ENCODE measurements at regions not wholly inside any gene's neighbourhood (a gene's known extent, or its start where the extent isn't known, plus 50 kb on each side); places are given as distances from the start of the nearest gene placed in this dataset.
"Not testable (repeated sequence)": the region's sequence is repeated elsewhere in the genome, so short reads cannot be mapped to it uniquely, and the experiment has no call there.

DNA sequence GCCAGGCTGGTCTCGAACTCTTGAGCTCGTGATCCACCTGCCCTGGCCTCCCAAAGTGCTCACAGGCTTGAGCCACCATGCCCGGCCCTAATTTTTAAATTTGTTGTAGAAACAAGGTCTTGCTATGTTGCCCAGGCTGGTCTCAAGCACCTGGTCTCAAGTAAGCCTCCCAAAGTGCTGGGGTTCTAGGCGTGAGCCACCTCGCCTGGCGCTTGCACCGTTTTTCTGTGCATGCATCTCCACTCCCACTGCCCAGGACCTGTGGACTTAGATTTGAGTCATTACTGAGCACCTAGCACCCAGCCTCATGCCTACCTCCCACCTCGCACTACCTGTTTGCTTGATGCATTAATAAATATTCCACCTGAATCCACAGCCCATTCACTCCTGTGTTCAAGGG lies 1359.1 kb downstream of the CDH12 start:
- DNase-seq (ENCODE audit: low read depth); H3K4me3 ChIP-seq (replicated peaks; ENCODE audit: low read depth, low read length): not testable (repeated sequence)

DNA sequence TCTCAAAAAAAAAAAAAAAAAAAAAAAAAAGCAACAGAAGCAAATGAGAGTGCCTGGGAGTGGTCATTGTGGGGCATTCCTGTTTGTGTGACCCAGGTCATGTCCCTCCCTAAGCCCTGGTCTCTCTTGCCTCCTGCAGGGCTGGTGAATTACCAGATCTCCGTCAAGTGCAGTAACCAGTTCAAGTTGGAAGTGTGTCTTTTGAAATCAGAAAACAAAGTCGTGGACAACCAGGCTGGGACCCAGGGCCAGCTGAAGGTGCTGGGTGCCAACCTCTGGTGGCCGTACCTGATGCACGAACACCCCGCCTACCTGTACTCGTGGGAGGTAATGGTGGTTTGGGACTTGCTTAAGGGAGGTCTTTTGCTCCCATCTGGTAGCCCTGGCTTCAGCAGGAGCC lies 1362.0 kb downstream of the CDH12 start:
- not testable (repeated sequence) for H3K4me3 ChIP-seq (replicated peaks; ENCODE audit: low read depth, low read length); DNase-seq (ENCODE audit: low read depth)

DNA sequence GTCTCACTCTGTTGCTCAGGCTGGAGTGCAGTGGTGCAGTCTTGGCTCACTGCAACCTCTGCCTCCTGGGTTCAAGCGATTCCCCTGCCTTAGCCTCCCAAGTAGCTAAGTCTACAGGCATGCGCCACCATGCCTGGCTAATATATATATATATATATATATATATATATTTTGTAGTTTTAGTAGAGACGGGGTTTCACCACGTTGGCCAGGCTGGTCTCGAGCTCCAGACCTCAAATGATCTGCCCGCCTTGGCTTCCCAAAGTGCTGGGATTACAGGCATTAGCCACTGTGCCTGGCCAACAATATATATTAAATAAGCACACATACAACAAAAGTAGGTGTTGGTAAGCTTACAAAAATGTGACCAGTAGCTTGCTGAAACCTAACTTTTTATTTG lies 1364.3 kb downstream of the CDH12 start:
- not testable (repeated sequence) for H3K4me3 ChIP-seq (replicated peaks; ENCODE audit: low read depth, low read length); DNase-seq (ENCODE audit: low read depth)

DNA sequence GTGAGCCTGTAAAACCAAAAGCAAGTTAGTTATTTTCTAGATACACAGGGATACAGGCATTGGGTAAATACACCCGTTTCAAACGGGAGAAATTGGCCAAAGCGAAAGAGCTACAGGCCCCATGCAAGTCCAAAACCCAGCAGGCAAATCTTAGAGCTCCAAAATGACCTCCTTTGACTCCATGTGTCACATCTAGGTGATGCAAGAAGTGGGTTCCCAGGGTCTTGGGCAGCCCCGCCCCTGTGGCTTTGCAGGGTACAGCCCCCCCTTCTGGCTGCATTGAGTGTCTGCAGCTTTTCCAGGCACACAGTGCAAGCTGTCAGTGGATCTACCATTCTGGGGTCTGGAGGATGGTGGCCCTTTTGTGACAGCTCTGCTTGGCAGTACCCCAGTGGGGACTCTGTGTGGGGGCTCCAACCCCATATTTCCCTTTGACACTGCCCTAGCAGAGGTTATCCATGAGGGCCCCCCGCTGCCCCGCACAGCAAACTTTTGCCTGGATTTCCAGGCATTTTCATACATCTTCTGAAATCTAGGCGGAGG lies 1367.6 kb downstream of the CDH12 start:
- TF ChIP-seq, protein P1, sequence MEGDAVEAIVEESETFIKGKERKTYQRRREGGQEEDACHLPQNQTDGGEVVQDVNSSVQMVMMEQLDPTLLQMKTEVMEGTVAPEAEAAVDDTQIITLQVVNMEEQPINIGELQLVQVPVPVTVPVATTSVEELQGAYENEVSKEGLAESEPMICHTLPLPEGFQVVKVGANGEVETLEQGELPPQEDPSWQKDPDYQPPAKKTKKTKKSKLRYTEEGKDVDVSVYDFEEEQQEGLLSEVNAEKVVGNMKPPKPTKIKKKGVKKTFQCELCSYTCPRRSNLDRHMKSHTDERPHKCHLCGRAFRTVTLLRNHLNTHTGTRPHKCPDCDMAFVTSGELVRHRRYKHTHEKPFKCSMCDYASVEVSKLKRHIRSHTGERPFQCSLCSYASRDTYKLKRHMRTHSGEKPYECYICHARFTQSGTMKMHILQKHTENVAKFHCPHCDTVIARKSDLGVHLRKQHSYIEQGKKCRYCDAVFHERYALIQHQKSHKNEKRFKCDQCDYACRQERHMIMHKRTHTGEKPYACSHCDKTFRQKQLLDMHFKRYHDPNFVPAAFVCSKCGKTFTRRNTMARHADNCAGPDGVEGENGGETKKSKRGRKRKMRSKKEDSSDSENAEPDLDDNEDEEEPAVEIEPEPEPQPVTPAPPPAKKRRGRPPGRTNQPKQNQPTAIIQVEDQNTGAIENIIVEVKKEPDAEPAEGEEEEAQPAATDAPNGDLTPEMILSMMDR (IDR thresholded peaks at IDR 0.05; ENCODE audit: low read length, missing control alignments) = peak; percentile 40
- not testable (repeated sequence) for H3K4me3 ChIP-seq (replicated peaks; ENCODE audit: low read depth, low read length)
- peak; percentile 33 for DNase-seq (ENCODE audit: low read depth)

DNA sequence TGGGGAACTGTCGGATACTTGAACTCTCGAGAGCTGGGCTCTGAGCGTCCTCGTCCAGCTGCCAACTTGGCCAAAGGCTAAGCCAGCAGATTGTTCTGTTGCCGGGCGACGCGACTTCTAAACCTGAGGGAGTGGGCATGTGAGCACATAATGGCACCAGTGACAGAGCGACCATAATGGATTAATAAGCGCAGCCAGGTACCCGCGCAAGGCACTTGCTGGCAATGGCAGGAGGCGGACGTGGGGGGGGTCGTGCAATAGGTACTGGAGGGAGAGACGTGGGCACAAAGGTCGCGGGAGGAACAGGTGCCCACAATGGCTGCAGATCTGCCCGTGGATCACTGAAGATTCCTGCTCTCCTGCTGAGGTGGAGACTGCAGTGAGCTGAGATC lies 1368.7 kb downstream of the CDH12 start:
- not testable (repeated sequence) for H3K4me3 ChIP-seq (replicated peaks; ENCODE audit: low read depth, low read length); DNase-seq (ENCODE audit: low read depth)

DNA sequence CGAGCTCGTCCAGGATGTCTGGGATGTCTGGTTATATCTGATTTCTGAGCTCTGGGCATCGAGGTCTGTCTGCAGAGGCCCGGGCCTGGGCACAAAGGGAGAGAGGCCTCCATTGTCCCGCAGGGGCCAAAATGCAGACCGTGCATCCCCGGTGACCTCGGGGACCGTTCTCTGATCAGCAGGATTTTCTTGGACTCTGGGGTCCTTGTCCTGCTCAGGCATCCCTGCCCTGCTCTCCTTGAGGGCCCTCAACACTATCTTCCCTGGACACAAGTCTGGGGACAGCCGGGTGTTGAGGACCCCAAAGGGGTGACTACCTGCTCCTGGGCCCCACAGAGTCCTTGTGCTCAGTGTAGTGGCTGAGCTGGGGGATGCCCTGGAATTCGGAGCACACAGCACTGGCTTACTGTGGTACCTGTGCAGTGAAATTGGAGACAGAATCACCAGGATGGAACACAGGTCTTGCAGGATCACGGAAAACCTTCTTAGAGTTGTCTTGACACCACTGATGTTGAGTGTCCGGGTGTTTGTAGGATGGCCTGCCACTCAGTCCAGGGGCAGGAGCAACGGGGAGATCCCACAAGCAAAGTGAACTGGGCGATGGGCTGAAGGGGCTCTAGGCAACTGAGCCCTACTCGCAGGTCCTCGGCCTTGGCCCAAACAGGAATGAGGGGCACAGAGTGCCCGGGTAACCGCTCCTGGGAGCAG lies 1369.2 kb downstream of the CDH12 start:
- DNase-seq (ENCODE audit: low read depth); H3K4me3 ChIP-seq (replicated peaks; ENCODE audit: low read depth, low read length): not testable (repeated sequence)

DNA sequence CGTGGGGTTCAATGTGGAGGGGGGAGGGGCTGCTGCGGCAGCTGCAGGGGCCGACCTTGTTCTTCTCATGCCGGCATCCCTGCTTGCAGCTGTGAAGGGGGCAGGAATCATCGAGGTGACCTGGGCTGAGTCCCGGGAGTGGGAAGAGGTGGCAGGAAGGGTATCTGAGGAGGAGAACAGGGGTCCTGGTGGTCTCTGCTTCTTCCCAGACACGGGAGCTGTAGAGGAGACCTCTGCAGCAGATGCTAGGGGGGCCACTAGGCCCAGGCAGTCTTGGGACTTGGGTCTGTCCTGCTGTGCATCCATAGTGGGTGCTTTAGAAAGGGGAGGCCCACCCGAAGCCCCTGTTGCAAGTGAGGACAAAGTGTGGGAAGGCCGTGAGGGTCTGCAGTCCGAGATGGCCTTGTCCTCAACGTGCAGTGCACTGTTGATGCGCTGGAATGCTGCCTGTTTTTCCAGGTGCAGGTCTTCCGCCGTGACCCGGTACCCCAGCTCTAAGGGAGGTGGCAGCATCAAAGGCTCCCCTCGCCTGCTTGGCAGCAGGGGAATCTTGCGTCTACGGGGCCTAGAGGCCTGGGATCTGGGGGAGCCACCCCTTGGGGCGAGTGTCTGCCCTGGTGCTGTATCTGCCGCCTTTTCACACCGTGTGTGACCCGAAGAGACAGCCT lies 1370.0 kb downstream of the CDH12 start:
- not testable (repeated sequence) for H3K4me3 ChIP-seq (replicated peaks; ENCODE audit: low read depth, low read length); DNase-seq (ENCODE audit: low read depth)

DNA sequence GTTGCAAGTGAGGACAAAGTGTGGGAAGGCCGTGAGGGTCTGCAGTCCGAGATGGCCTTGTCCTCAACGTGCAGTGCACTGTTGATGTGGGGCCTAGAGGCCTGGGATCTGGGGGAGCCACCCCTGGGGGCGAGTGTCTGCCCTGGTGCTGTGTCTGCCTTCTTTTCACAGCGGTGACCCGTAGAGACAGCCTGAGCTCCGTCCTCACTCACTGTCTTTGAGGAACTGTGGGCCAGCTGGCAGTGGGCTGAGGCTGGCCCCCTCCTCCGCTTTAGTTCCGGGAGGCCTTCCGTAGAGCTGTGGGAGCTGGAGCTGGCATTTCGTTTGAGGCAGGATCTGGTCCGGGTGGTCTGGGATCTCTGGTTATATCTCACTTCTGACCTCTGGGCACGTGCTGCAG lies 1370.6 kb downstream of the CDH12 start:
- not testable (repeated sequence) for DNase-seq (ENCODE audit: low read depth); H3K4me3 ChIP-seq (replicated peaks; ENCODE audit: low read depth, low read length)

DNA sequence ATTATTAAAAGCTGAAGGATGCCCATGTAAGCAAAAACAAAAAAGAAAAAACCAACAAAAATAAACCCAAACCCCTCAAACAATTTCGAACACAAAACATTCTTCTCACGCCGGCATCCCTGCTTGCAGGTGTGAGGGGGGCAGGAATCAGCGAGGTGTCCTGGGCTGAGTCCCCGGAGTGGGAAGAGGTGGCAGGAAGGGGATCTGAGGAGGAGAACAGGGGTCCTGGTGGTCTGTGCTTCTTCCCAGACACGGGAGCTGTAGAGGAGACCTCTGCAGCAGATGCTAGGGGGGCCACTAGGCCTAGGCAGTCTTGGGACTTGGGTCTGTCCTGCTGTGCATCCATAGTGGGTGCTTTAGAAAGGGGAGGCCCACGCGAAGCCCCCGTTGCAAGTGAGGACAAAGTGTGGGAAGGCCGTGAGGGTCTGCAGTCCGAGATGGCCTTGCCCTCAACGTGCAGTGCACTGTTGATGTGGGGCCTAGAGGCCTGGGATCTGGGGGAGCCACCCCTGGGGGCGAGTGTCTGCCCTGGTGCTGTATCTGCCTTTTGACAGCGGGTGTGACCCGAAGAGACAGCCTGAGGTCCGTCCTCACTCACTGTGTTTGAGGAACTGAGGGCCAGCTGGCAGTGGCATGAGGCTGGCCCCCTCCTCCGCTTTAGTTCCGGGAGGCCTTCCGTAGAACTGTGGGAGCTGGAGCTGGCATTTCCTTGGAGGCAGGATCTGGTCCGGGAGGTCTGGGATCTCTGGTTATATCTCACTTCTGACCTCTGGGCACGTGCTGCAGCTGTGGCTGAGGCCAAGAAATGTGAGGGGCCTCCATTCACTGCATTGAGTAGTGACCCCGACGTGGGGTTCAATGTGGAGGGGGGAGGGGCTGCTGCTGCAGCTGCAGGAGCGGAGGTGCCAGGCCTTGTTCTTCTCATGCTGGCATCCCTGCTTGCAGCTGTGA lies 1371.5 kb downstream of the CDH12 start:
- H3K4me3 ChIP-seq (replicated peaks; ENCODE audit: low read depth, low read length); DNase-seq (ENCODE audit: low read depth): not testable (repeated sequence)

DNA sequence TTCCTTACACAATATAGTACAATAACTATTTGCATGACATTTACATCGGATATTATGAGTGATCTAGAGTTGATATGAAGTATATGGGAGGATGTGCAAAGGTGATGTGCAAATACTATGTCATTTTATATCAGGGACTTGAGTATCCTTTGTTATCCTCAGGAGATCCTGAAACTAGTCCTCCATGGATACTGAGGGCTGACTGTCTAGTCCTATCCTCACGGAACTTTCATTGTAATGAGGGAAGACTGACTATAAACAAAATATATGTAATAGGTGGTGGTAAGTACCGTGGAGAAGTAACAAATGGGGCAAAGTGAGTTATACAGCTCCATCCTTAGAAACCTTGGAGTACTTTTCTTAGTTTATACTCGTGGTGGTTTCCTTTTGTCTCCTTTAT lies 1373.1 kb downstream of the CDH12 start:
- H3K4me3 ChIP-seq (replicated peaks; ENCODE audit: low read depth, low read length); DNase-seq (ENCODE audit: low read depth): not testable (repeated sequence)

DNA sequence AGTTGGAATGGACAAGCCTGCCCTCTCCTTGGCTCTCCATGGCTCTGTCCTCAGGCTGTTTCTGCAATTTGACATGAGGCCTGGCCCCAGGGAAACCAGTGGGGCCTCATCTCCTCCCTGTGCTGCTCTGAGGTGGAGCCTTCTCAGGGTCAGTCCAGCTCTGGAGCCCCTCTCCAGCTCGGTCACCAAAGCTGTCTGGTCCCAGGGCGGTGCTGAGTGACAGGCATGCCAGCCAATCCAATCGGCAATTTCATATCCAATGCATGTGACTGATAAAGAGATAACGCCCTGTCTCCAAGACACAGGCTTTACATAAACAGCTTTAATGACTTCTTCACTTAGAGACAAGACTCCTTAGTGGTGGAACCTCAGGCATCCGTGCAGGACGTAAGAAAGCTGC lies 1379.2 kb downstream of the CDH12 start:
- H3K4me3 ChIP-seq (replicated peaks; ENCODE audit: low read depth, low read length); DNase-seq (ENCODE audit: low read depth): not testable (repeated sequence)

DNA sequence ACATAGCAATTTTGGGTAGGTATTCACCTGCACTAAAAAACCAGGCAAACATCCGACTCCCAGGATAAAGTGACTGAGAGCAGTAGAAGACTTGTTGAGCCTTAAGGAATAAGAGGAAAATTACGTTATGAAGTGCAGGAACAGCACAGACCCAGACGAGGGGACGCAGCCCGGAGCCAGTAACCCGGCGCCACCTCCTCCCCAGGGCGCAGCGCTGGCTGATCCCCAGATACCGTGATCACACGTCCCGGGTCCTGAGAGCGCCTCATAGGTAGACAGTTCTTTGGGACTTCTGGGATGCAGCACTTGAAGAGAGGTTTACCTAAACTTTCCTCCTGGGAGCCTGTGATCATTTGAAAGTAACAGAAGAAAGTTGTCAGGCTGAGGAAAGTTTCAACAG lies 1379.7 kb downstream of the CDH12 start:
- not testable (repeated sequence) for H3K4me3 ChIP-seq (replicated peaks; ENCODE audit: low read depth, low read length); DNase-seq (ENCODE audit: low read depth)

DNA sequence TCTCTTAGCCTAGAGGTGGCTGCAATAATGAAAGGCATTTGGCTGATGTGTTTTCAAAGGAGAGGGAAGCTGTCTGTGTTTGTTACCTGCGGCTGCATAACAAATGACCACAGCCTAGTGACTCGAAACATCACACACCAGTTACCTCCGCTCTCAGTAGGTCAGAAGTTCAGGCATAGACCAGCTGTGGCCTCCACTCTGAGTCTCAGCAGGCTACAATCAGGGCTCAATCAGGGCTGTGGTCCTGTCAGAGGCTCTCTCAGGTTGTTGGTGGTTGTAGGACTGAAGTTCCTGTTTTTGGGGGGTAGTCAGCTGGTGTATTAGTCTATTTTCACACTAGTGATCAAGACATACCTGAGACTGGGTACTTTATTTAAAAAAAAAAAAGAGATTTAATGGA lies 1381.5 kb downstream of the CDH12 start:
- DNase-seq (ENCODE audit: low read depth) = not testable (repeated sequence)

More for the DNA sequence above, 1381.5 kb downstream of the CDH12 start:
- H3K4me3 ChIP-seq (replicated peaks; ENCODE audit: low read depth, low read length) = not testable (repeated sequence)
